IPS-18c (cell line): ENCODE measurements at regions not wholly inside any gene's neighbourhood (a gene's known extent, or its start where the extent isn't known, plus 50 kb on each side); places are given as distances from the start of the nearest gene placed in this dataset.

ENCODE experiments used
- H3K4me3 ChIP-seq: 2 replicates; pipeline ENCODE4 v1.7.0; 2013; ENCODE audit warnings: low read depth, mild to moderate bottlenecking, low read length, moderate library complexity; ENCODE audit not compliant: insufficient read depth
- H3K9me3 ChIP-seq: one replicate; pipeline ENCODE4 v1.6.1; 2013; ENCODE audit warnings: mild to moderate bottlenecking, low read length, moderate library complexity; ENCODE audit not compliant: control insufficient read depth, insufficient read depth

GRCh38 chr4:84389406-84389805, 109.7 kb downstream of the NKX6-1 start:
- no peaks in the 10 kb centered on the region for H3K9me3 ChIP-seq
- no peak overlapping the region for H3K4me3 ChIP-seq

GRCh38 chr4:84385203-84385602, 113.9 kb downstream of the NKX6-1 start:
- Histone ChIP-seq H3K9me3 (no peaks in the 10 kb centered on the region), H3K4me3 (no peak overlapping the region)

GRCh38 chr4:84384801-84385200, 114.3 kb downstream of the NKX6-1 start:
- no peak overlapping the region for H3K4me3 ChIP-seq
- no peaks in the 10 kb centered on the region for H3K9me3 ChIP-seq

GRCh38 chr4:84381759-84382158, 117.3 kb downstream of the NKX6-1 start:
- H3K9me3 ChIP-seq, result no peaks in the 10 kb centered on the region
- H3K4me3 ChIP-seq, result no peak overlapping the region

- H3K4me3 ChIP-seq, result no peak overlapping the region
- H3K9me3 ChIP-seq, result no peaks in the 10 kb centered on the region
Observed at GRCh38 chr4:84379917-84380641, 119.0 kb downstream of the NKX6-1 start.

GRCh38 chr4:84378983-84379382, 120.1 kb downstream of the NKX6-1 start:
- no peaks in the 10 kb centered on the region for H3K9me3 ChIP-seq
- no peak overlapping the region for H3K4me3 ChIP-seq

- H3K4me3 ChIP-seq, result 0 out of 2 replicates have a peak overlapping the region, but pooled peaks have one; percentile 5
- H3K9me3 ChIP-seq, result no peaks in the 10 kb centered on the region
Observed at GRCh38 chr4:84378356-84378755, 120.7 kb downstream of the NKX6-1 start.

GRCh38 chr4:84366907-84367306, 132.2 kb downstream of the NKX6-1 start:
- H3K9me3 ChIP-seq, result no peaks in the 10 kb centered on the region
- no peak overlapping the region for H3K4me3 ChIP-seq

GRCh38 chr4:84366161-84366560, 132.9 kb downstream of the NKX6-1 start:
- Histone ChIP-seq H3K4me3 (no peak overlapping the region), H3K9me3 (no peaks in the 10 kb centered on the region)

GRCh38 chr4:84362896-84363655, 136.0 kb downstream of the NKX6-1 start:
- no peaks in the 10 kb centered on the region for H3K9me3 ChIP-seq

GRCh38 chr4:84342161-84342560, 156.9 kb downstream of the NKX6-1 start:
- no peak overlapping the region for H3K4me3 ChIP-seq
- peaks cover 5% of the 10 kb centered on the region for H3K9me3 ChIP-seq

More at GRCh38 chr4:84362896-84363655, 136.0 kb downstream of the NKX6-1 start:
- no peak overlapping the region for H3K4me3 ChIP-seq

GRCh38 chr4:84341559-84341958, 157.5 kb downstream of the NKX6-1 start:
- peaks cover 5% of the 10 kb centered on the region for H3K9me3 ChIP-seq
- H3K4me3 ChIP-seq, result no peak overlapping the region

- H3K9me3 ChIP-seq, result peaks cover 5% of the 10 kb centered on the region
- H3K4me3 ChIP-seq, result no peak overlapping the region
Observed at GRCh38 chr4:84338367-84338766, 160.7 kb downstream of the NKX6-1 start.

- Histone ChIP-seq H3K9me3 (peaks cover 2% of the 10 kb centered on the region), H3K4me3 (no peak overlapping the region)
Observed at GRCh38 chr4:84336964-84337705, 162.0 kb downstream of the NKX6-1 start.

- Histone ChIP-seq H3K9me3 (no peaks in the 10 kb centered on the region), H3K4me3 (no peak overlapping the region)
Observed at GRCh38 chr4:84327526-84327925, 171.6 kb downstream of the NKX6-1 start.

GRCh38 chr4:84325625-84326024, 173.5 kb downstream of the NKX6-1 start:
- Histone ChIP-seq H3K9me3 (no peaks in the 10 kb centered on the region), H3K4me3 (no peak overlapping the region)

- no peak overlapping the region for H3K4me3 ChIP-seq
- no peaks in the 10 kb centered on the region for H3K9me3 ChIP-seq
Observed at GRCh38 chr4:84324303-84325245, 174.5 kb downstream of the NKX6-1 start.
